ACC112 (cell line): ENCODE measurements at regions not wholly inside any gene's neighbourhood (a gene's known extent, or its start where the extent isn't known, plus 50 kb on each side); places are given as distances from the start of the nearest gene placed in this dataset.
"Not testable (repeated sequence)": the region's sequence is repeated elsewhere in the genome, so short reads cannot be mapped to it uniquely, and the experiment has no call there.

ENCODE experiments used
- H2AFZ ChIP-seq: fragments of 200-600 bp; sonication (generic); one replicate; pipeline ENCODE4 v1.6.0; 2017; ENCODE audit warnings: antibody characterized with exemption, low read length; ENCODE audit not compliant: unreplicated experiment
- H3K27ac ChIP-seq: fragments of 200-600 bp; sonication (generic); 2 replicates; pipeline ENCODE4 v1.5.1; 2014; ENCODE audit warnings: low read depth, mild to moderate bottlenecking, antibody characterized with exemption, low read length, moderate library complexity
- H3K27me3 ChIP-seq: fragments of 200-600 bp; sonication (generic); 2 replicates; pipeline ENCODE4 v1.6.1; 2014; ENCODE audit warnings: mild to moderate bottlenecking, antibody characterized with exemption, low read length, moderate library complexity, mixed read lengths; ENCODE audit not compliant: insufficient read depth
- H3K36me3 ChIP-seq: fragments of 200-600 bp; sonication (generic); 2 replicates; pipeline ENCODE4 v1.6.1; 2016; ENCODE audit warnings: mild to moderate bottlenecking, antibody characterized with exemption, low read length, moderate library complexity, mixed read lengths; ENCODE audit not compliant: insufficient read depth
- H3K4me1 ChIP-seq: fragments of 200-600 bp; sonication (generic); one replicate; pipeline ENCODE4 v1.6.1; 2016; ENCODE audit warnings: low read length, mixed read lengths; ENCODE audit not compliant: insufficient read depth, unreplicated experiment, control insufficient read depth
- H3K4me3 ChIP-seq: fragments of 200-600 bp; sonication (generic); 2 replicates; pipeline ENCODE4 v1.5.1; 2014; ENCODE audit warnings: mild to moderate bottlenecking, low read depth, low read length
- H3K79me2 ChIP-seq: fragments of 200-600 bp; sonication (generic); one replicate; pipeline ENCODE4 v1.6.0; 2016; ENCODE audit warnings: low read length; ENCODE audit not compliant: control insufficient read depth, unreplicated experiment, insufficient read depth

DNA sequence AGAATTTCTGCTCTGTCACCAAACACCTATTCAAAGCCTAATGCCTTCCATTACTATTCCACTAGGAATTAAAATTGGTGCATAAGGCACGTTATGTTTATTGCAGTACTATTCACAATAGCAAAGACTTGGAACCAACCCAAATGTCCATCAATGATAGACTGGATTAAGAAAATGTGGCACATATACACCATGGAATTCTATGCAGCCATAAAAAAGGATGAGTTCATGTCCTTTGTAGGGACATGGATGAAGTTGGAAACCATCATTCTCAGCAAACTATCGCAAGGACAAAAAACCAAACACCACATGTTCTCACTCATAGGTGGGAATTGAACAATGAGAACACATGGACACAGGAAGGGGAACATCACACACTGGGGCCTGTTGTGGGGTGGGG lies 902.1 kb downstream of the UQCRFS1 start:
- H3K4me3 ChIP-seq, H3K4me1 ChIP-seq, H3K79me2 ChIP-seq, H3K27ac ChIP-seq, H2AFZ ChIP-seq, H3K36me3 ChIP-seq, H3K27me3 ChIP-seq: not testable (repeated sequence)

DNA sequence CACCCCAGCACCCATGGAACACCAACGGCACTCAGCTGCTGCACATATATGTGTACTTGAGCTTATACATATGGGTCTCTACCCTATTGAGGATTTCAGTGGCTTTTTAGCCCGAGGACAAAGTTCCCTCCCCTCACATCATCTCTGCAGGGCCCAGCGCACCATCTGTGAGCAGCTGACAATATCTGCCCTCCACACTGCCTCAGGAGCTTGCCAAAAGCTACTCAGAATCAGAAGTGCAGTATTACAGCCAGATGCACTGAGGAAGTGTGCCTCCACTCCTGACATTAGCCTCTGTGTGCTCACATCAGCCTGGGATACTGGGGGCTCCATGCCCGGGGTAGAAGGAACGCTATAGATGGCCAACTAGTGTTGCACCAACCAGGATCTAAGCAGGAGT lies 903.9 kb downstream of the UQCRFS1 start:
- Histone ChIP-seq H3K4me3 (no peak overlapping the region), H2AFZ (no peak overlapping the region), H3K4me1 (peaks cover 2% of the 10 kb centered on the region), H3K36me3 (no peaks in the 10 kb centered on the region), H3K27me3 (no peaks in the 10 kb centered on the region), H3K79me2 (no peaks in the 10 kb centered on the region), H3K27ac (no peak overlapping the region)

DNA sequence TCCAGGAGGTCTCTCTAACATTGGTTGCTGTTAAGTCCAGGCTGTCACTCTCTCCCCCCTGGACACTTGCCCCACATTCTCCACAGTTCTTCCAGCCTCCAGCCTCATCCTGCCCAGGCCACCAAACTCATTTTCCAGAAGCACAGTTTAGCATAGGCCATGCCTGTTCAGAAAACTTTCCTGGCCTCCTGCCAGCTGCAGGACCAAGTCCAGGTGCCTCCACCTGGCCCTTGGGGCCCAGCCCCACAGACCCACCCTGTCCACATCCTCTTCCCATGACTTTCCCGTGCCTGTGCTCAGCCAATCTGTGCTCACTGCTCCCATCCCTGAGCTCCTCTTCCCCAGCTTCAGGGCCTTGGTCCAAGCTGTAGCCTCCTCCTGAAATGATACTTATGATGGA lies 905.0 kb downstream of the UQCRFS1 start:
- Histone ChIP-seq H3K4me3 (no peak overlapping the region), H3K79me2 (no peaks in the 10 kb centered on the region), H2AFZ (no peak overlapping the region), H3K4me1 (no peaks in the 10 kb centered on the region), H3K27me3 (no peaks in the 10 kb centered on the region), H3K27ac (no peak overlapping the region), H3K36me3 (no peaks in the 10 kb centered on the region)

DNA sequence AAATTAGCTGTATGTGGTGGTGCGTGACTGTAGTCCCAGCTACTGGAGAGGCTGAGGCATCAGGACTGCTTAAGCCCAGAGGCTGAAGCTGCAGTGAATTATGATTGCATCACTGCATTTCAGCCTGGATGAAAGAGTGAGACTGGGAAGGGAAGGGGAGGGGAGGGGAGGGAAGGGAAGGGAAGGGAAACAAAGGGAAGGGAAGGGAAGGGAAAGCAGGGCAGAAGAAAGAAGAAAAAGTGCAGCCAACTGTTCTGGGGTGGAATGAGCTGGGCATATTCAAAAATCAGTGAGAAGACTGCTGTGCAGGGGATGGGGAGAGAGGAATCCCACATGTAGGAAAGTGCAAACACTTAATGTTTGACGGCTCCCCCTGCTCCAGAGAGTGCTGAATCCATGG lies 905.5 kb downstream of the UQCRFS1 start:
- Histone ChIP-seq H3K27me3 (no peaks in the 10 kb centered on the region), H2AFZ (no peak overlapping the region), H3K4me1 (no peaks in the 10 kb centered on the region), H3K79me2 (no peaks in the 10 kb centered on the region), H3K4me3 (no peak overlapping the region), H3K36me3 (no peaks in the 10 kb centered on the region), H3K27ac (no peak overlapping the region)

DNA sequence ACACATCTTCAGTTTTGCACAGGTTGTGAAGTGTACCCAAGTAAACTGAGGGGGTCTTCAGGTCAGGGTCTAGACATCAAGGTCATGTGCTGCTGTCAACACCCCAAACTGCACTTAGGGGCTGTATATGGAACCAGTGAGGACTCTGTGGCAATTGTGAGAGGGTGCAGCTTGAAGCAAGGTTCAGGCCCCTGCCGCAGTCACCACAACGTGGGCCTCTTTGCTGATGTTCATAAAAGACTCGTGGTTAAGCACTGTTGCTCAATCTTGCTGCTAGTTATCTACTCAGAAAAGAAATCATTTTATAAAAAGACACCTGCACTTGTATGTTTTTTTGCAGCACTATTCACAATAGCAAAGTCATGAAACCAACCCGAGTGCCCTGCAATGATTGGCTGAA lies 907.4 kb downstream of the UQCRFS1 start:
- H2AFZ ChIP-seq: no peak overlapping the region
- no peaks in the 10 kb centered on the region for H3K4me1 ChIP-seq
- H3K4me3 ChIP-seq: no peak overlapping the region
- no peaks in the 10 kb centered on the region for H3K36me3 ChIP-seq
- no peak overlapping the region for H3K27ac ChIP-seq
- H3K27me3 ChIP-seq: no peaks in the 10 kb centered on the region
- no peaks in the 10 kb centered on the region for H3K79me2 ChIP-seq

DNA sequence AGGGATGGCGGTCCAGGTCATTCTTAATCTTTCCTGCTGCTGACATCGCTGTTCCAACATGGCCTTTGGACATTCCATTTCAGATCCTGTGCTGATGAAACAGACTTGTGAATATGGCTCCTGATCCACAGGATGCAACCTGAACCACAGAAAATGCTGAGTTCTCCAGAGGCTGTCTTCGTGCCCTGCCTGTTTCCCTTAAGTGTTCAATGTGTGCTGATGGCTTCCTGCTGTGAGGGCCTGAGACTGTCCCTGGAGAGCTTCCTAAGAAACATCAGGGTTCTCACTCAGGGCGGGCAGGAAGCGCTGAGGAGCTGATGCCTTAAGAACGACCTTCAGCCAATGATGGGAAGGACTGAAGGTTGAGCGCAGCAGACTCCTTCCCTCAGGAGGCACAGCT lies 909.4 kb downstream of the UQCRFS1 start:
- Histone ChIP-seq H2AFZ (no peak overlapping the region), H3K79me2 (no peaks in the 10 kb centered on the region), H3K27me3 (no peaks in the 10 kb centered on the region), H3K4me1 (no peaks in the 10 kb centered on the region), H3K4me3 (no peak overlapping the region), H3K27ac (no peak overlapping the region), H3K36me3 (no peaks in the 10 kb centered on the region)

DNA sequence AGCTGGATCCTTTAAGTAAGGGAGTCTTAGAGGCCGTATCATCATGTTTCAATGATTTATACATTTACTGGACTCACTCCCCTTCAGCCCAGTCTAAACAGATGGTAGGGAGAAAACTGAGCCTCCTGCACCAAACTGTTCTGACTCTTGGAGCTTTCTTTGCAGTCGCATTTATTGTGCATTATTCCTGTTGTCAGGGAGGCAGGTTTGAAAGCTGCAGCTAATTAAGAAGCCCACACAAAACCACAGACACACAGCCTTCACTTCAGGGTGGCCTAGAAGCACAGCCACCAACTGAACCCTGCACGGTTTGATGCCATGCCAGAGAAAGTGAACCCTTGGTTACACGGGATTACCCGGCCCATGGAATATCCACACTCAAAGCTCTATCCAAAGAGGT lies 911.0 kb downstream of the UQCRFS1 start:
- Histone ChIP-seq H3K27ac (no peak overlapping the region), H3K4me1 (no peaks in the 10 kb centered on the region), H3K4me3 (no peak overlapping the region), H3K79me2 (no peaks in the 10 kb centered on the region), H3K27me3 (no peaks in the 10 kb centered on the region), H2AFZ (no peak overlapping the region), H3K36me3 (no peaks in the 10 kb centered on the region)

DNA sequence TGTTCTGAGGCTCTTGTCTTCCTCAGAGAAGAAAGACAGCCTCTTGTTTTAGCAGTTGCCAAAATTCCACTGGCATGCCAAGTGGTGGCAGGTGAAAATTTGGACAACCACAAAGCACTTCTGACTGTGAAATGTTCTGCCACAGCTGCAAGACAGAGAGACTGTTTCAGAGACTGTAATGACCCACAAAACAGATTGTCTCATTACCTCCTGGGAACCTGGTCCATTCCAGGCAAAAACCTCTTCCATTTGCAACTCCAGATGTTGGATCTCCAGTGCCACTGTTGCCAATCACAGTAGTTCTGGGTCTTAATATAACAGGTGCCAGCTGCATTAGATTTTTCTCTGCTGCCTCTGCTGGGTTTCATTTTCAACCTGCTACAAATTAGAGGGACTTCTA lies 911.5 kb downstream of the UQCRFS1 start:
- Histone ChIP-seq H2AFZ (no peak overlapping the region), H3K27me3 (no peaks in the 10 kb centered on the region), H3K36me3 (no peaks in the 10 kb centered on the region), H3K79me2 (no peaks in the 10 kb centered on the region), H3K4me1 (peaks cover 4% of the 10 kb centered on the region), H3K4me3 (no peak overlapping the region), H3K27ac (no peak overlapping the region)

DNA sequence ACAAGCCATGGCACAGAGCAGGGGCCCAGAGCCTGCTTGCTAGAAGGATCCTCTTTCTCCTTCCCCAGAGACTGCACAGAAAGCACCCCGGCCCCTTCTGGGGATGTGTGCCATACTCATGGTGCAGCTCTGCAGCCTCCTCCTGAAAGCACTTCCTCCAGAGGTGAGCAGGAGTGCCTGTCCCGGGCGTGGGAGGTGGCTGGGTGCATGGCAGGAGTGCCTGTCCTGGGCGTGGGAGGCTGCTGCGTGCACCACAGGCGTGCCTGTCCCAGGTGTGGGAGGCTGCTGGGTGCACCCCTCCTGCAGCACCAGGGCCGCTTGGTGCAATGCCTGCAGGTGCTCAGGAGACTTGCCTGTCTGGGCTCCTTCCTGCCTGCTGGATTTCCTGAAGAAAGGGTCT lies 913.3 kb downstream of the UQCRFS1 start:
- Histone ChIP-seq H3K79me2 (no peaks in the 10 kb centered on the region), H3K4me3 (no peak overlapping the region), H2AFZ (no peak overlapping the region), H3K36me3 (no peaks in the 10 kb centered on the region), H3K4me1 (peaks cover 9% of the 10 kb centered on the region), H3K27ac (no peak overlapping the region), H3K27me3 (no peaks in the 10 kb centered on the region)

DNA sequence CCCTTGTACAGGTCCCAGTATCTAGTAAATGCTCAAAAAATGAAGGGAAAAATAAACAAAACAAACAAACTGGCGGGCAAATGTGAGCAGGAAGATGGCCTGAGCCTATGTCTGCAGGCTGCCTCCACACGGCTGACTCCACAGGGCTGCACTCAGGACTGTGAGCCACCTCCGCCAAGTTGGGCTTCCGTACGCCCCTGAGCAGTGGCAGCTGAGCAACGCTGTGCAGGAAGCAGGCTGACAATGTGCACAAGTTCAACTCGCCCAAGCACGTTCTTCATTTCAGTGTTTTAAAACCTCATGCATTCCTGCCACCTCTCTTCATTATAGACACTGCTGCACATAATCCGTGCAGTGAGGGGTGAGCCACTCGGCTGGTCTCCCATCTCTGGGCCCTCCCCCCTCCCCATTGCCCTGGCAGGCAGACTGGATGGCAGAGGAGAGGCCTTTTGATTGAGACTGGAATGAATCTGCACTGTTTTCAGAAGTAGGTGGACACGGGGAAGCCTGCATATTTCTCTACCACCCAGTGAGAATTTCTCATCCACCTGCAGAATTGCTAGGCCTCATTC lies 915.3 kb downstream of the UQCRFS1 start:
- H3K27ac ChIP-seq: no peak overlapping the region
- no peaks in the 10 kb centered on the region for H3K79me2 ChIP-seq
- H3K4me1 ChIP-seq: peaks cover 13% of the 10 kb centered on the region
- H3K36me3 ChIP-seq: no peaks in the 10 kb centered on the region
- no peak overlapping the region for H3K4me3 ChIP-seq
- H2AFZ ChIP-seq: no peak overlapping the region
- H3K27me3 ChIP-seq: no peaks in the 10 kb centered on the region

DNA sequence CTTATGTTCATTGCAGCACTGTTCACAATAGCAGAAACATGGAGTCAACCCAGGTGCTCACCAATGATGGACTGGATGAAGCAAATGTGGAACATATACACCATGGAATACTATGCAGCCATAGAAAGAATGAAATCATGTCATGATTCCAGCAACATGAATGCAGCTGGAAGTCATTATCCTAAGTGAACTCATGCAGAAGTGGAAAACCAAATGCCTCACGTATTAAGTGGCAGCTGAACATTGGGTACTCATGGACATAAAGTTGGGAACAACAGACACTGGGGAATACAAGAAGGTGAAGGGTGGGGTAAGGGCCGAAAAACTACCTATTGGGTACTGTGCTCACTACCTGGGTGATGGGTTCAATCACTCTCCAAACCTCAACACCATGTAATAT lies 915.9 kb downstream of the UQCRFS1 start:
- H3K36me3 ChIP-seq: no peaks in the 10 kb centered on the region
- H2AFZ ChIP-seq: no peak overlapping the region
- no peak overlapping the region for H3K27ac ChIP-seq
- H3K79me2 ChIP-seq: no peaks in the 10 kb centered on the region
- no peaks in the 10 kb centered on the region for H3K27me3 ChIP-seq
- H3K4me3 ChIP-seq: no peak overlapping the region
- H3K4me1 ChIP-seq: peaks cover 13% of the 10 kb centered on the region
